ENCODE measurements at regions not wholly inside any gene's neighbourhood (a gene's known extent, or its start where the extent isn't known, plus 50 kb on each side); places are given as distances from the start of the nearest gene placed in this dataset.

- H3K36me3 ChIP-seq (replicated peaks in 1 of 2) = no peaks in the 10 kb centered on the region
- H3K9me3 ChIP-seq (replicated peaks in 1 of 3) = no peaks in the 10 kb centered on the region
- H3K27ac ChIP-seq = no peak overlapping the region
- no peak for TF ChIP-seq CTCF (IDR thresholded peaks at IDR 0.05)
- TF ChIP-seq POLR2A (IDR thresholded peaks at IDR 0.05) = no peak
- 79 to 85% (median 83%) methylated on average over 6 of the region's 6 CpGs for WGBS, 4 donors
- H3K27me3 ChIP-seq = no peaks in the 10 kb centered on the region
- H3K4me3 ChIP-seq = no peak overlapping the region
- no peak for DNase-seq
- H3K4me1 ChIP-seq (replicated peaks in 1 of 2) = no peaks in the 10 kb centered on the region
- intact Hi-C loops (cut with DNase I) = no loop called here
Observed at GRCh38 chr15:47929138-47929803, 191.5 kb upstream of the SLC24A5 start.

- DNase-seq = no peak
- Histone ChIP-seq H3K9me3 (replicated peaks in 1 of 3) (no peaks in the 10 kb centered on the region), H3K36me3 (replicated peaks in 1 of 2) (no peaks in the 10 kb centered on the region), H3K27ac (no peak overlapping the region), H3K4me3 (no peak overlapping the region), H3K4me1 (replicated peaks in 1 of 2) (no peaks in the 10 kb centered on the region), H3K27me3 (no peaks in the 10 kb centered on the region)
- WGBS, 4 donors = 68 to 92% (median 87%) methylated on average over 3 of the region's 3 CpGs
- intact Hi-C loops (cut with DNase I) = no loop called here
- TF ChIP-seq CTCF (IDR thresholded peaks at IDR 0.05) (no peak), POLR2A (IDR thresholded peaks at IDR 0.05) (no peak)
Observed at GRCh38 chr15:47932261-47932660, 188.5 kb upstream of the SLC24A5 start.

GRCh38 chr15:47932951-47933641 is 187.7 kb upstream of the SLC24A5 start:
- H3K27ac ChIP-seq = no peak overlapping the region
- no peak for DNase-seq
- H3K4me3 ChIP-seq = no peak overlapping the region
- intact Hi-C loops (cut with DNase I) = no loop called here
- WGBS, 4 donors = 58 to 78% (median 59%) methylated on average over 6 of the region's 6 CpGs
- TF ChIP-seq POLR2A (IDR thresholded peaks at IDR 0.05) (no peak), CTCF (IDR thresholded peaks at IDR 0.05) (no peak)
- no peaks in the 10 kb centered on the region for H3K27me3 ChIP-seq
- H3K9me3 ChIP-seq (replicated peaks in 1 of 3) = no peaks in the 10 kb centered on the region
- H3K36me3 ChIP-seq (replicated peaks in 1 of 2) = no peaks in the 10 kb centered on the region
- no peaks in the 10 kb centered on the region for H3K4me1 ChIP-seq (replicated peaks in 1 of 2)

- TF ChIP-seq CTCF (IDR thresholded peaks at IDR 0.05) (no peak), POLR2A (IDR thresholded peaks at IDR 0.05) (no peak)
Observed at GRCh38 chr15:47933865-47934264, 186.9 kb upstream of the SLC24A5 start.

More at GRCh38 chr15:47933865-47934264, 186.9 kb upstream of the SLC24A5 start:
- Histone ChIP-seq H3K9me3 (replicated peaks in 1 of 3) (no peaks in the 10 kb centered on the region), H3K36me3 (replicated peaks in 1 of 2) (no peaks in the 10 kb centered on the region), H3K4me1 (replicated peaks in 1 of 2) (no peaks in the 10 kb centered on the region), H3K4me3 (no peak overlapping the region), H3K27ac (no peak overlapping the region), H3K27me3 (no peaks in the 10 kb centered on the region)
- intact Hi-C loops (cut with DNase I) = no loop called here
- no peak for DNase-seq
- 84 to 90% (median 89%) methylated on average over 3 of the region's 3 CpGs for WGBS, 4 donors
